ENCODE measurements at regions not wholly inside any gene's neighbourhood (a gene's known extent, or its start where the extent isn't known, plus 50 kb on each side); places are given as distances from the start of the nearest gene placed in this dataset.

GRCh38 chr5:125583321-125584139 is 837.1 kb upstream of the ZNF608 start:
- TF ChIP-seq CTCF (conservative IDR thresholded peaks at IDR 0.05; ENCODE audit: low read length): no peak
- no peak for TF ChIP-seq EZH2phosphoT487 (IDR thresholded peaks at IDR 0.05; ENCODE audit: borderline replicate concordance, low read depth, low read length)
